Bronchial epithelial cell (primary cell): ENCODE measurements at regions not wholly inside any gene's neighbourhood (a gene's known extent, or its start where the extent isn't known, plus 50 kb on each side); places are given as distances from the start of the nearest gene placed in this dataset.
"Not testable (repeated sequence)": the region's sequence is repeated elsewhere in the genome, so short reads cannot be mapped to it uniquely, and the experiment has no call there.

Experiments used
- DNase-seq: peaks from one replicate; pipeline ENCODE4 v3.0.0-alpha.2; 2010; ENCODE audit warnings: low read depth
- FAIRE-seq: peaks from 2 replicates; lab custom pipeline; 2011; peaks lifted over from hg19 to GRCh38; lab: Jason Lieb, UNC
- H3K27me3 ChIP-seq: 2 replicates; pipeline ENCODE4 v1.5.1; 2011; ENCODE audit warnings: low read length; ENCODE audit not compliant: control insufficient read depth, insufficient read depth
- H3K36me3 ChIP-seq: 2 replicates; pipeline ENCODE4 v1.5.1; 2011; ENCODE audit warnings: low read length; ENCODE audit not compliant: control insufficient read depth, insufficient read depth
- H3K4me3 ChIP-seq: 2 replicates; pipeline ENCODE4 v1.5.1; 2011; ENCODE audit warnings: mild to moderate bottlenecking, low read depth, low read length, control low read depth
- CTCF ChIP-seq: IDR thresholded peaks from 2 replicates; pipeline ENCODE4 v1.5.1; 2011; ENCODE audit warnings: mild to moderate bottlenecking, moderate library complexity, low read length, control low read depth, inconsistent platforms; ENCODE audit not compliant: insufficient read depth, severe bottlenecking

GRCh38 chr13:90270226-90270625 is 1077.3 kb upstream of the MIR17HG start:
- DNase-seq (no peak), FAIRE-seq (no peak)
- Histone ChIP-seq H3K36me3 (no peaks in the 10 kb centered on the region), H3K27me3 (no peaks in the 10 kb centered on the region), H3K4me3 (no peak overlapping the region)
- no peak for TF ChIP-seq CTCF

GRCh38 chr13:90272356-90272755 is 1075.1 kb upstream of the MIR17HG start:
- FAIRE-seq: no peak

GRCh38 chr13:90276216-90276615 is 1071.3 kb upstream of the MIR17HG start:
- Histone ChIP-seq H3K36me3 (no peaks in the 10 kb centered on the region), H3K27me3 (no peaks in the 10 kb centered on the region), H3K4me3 (no peak overlapping the region)
- FAIRE-seq (no peak), DNase-seq (no peak)
- TF ChIP-seq CTCF: no peak

More at GRCh38 chr13:90272356-90272755, 1075.1 kb upstream of the MIR17HG start:
- DNase-seq: peak; percentile 81
- H3K4me3 ChIP-seq: no peak overlapping the region
- no peaks in the 10 kb centered on the region for H3K36me3 ChIP-seq
- no peak for TF ChIP-seq CTCF
- no peaks in the 10 kb centered on the region for H3K27me3 ChIP-seq

GRCh38 chr13:90278231-90278630 is 1069.3 kb upstream of the MIR17HG start:
- DNase-seq: not testable (repeated sequence)

GRCh38 chr13:90281709-90282108 is 1065.8 kb upstream of the MIR17HG start:
- no peak overlapping the region for H3K4me3 ChIP-seq
- H3K36me3 ChIP-seq: no peaks in the 10 kb centered on the region
- DNase-seq (no peak), FAIRE-seq (no peak)
- no peaks in the 10 kb centered on the region for H3K27me3 ChIP-seq
- no peak for TF ChIP-seq CTCF

More at GRCh38 chr13:90278231-90278630, 1069.3 kb upstream of the MIR17HG start:
- H3K4me3 ChIP-seq, H3K36me3 ChIP-seq, H3K27me3 ChIP-seq, FAIRE-seq: not testable (repeated sequence)

GRCh38 chr13:90287521-90287920 is 1060.0 kb upstream of the MIR17HG start:
- no peaks in the 10 kb centered on the region for H3K36me3 ChIP-seq
- no peak for FAIRE-seq
- DNase-seq: no peak

More at GRCh38 chr13:90287521-90287920, 1060.0 kb upstream of the MIR17HG start:
- no peak overlapping the region for H3K4me3 ChIP-seq
- TF ChIP-seq CTCF: no peak
- no peaks in the 10 kb centered on the region for H3K27me3 ChIP-seq
